HG03354 (cell line): ENCODE measurements at regions not wholly inside any gene's neighbourhood (a gene's known extent, or its start where the extent isn't known, plus 50 kb on each side); places are given as distances from the start of the nearest gene placed in this dataset.

Experiments
- ATAC-seq: cut with Tn5 transposase; IDR thresholded peaks from one replicate; pipeline ENCODE4 v1.9.1; 2021; ENCODE audit warnings: mild to moderate bottlenecking; ENCODE audit not compliant: unreplicated experiment, poor library complexity, severe bottlenecking

GRCh38 chr9:89742660-89743059, 137.8 kb downstream of the GADD45G start:
- no peak for ATAC-seq

GRCh38 chr9:89743216-89743572, 138.4 kb downstream of the GADD45G start:
- peak; percentile 62 for ATAC-seq

GRCh38 chr9:89743573-89744254, 138.9 kb downstream of the GADD45G start:
- peak; percentile 55 for ATAC-seq

- no peak for ATAC-seq
Observed at GRCh38 chr9:89744255-89744648, 139.4 kb downstream of the GADD45G start.

- ATAC-seq: no peak
Observed at GRCh38 chr9:89744730-89745129, 139.9 kb downstream of the GADD45G start.

GRCh38 chr9:89745601-89746376, 141.0 kb downstream of the GADD45G start:
- no peak for ATAC-seq

GRCh38 chr9:89746385-89747116, 141.7 kb downstream of the GADD45G start:
- ATAC-seq: no peak

GRCh38 chr9:89747596-89747995, 142.8 kb downstream of the GADD45G start:
- no peak for ATAC-seq

- no peak for ATAC-seq
Observed at GRCh38 chr9:89748021-89748670, 143.3 kb downstream of the GADD45G start.

GRCh38 chr9:89748831-89749499, 144.2 kb downstream of the GADD45G start:
- ATAC-seq: no peak

- ATAC-seq: no peak
Observed at GRCh38 chr9:89749500-89750116, 144.8 kb downstream of the GADD45G start.

GRCh38 chr9:89750117-89750791, 145.4 kb downstream of the GADD45G start:
- no peak for ATAC-seq

- ATAC-seq: no peak
Observed at GRCh38 chr9:89751079-89751825, 146.4 kb downstream of the GADD45G start.

- no peak for ATAC-seq
Observed at GRCh38 chr9:89752154-89752553, 147.3 kb downstream of the GADD45G start.

GRCh38 chr9:89753472-89754055, 148.8 kb downstream of the GADD45G start:
- no peak for ATAC-seq

GRCh38 chr9:89754193-89754592, 149.4 kb downstream of the GADD45G start:
- ATAC-seq: no peak

GRCh38 chr9:89755821-89756220, 151.0 kb downstream of the GADD45G start:
- no peak for ATAC-seq
